ENCODE measurements at regions not wholly inside any gene's neighbourhood (a gene's known extent, or its start where the extent isn't known, plus 50 kb on each side); places are given as distances from the start of the nearest gene placed in this dataset.

DNA sequence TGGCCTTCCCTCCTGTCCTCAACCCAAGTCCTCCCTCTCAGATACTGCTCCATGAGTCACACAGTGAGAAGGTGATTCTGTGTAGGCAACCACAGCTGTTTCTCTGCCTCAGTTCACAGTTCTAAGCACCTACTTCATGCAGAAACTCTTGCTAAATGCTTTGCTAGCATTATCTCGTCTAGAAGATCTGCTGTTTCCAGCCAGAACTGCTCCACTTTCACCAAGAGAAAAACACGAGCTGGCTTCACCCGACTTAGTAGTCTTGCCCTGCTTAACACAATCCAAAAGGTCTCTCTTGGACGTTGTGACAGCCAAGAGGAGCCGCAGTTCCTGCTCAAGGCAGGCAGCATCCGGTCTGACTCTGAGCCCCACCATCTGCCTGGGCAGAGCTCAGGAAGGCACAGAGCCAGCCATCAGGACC lies 272.1 kb downstream of the UACA start:
- TF ChIP-seq RAD21 (IDR thresholded peaks at IDR 0.05; ENCODE audit: low read depth) = no peak
- no peak for TF ChIP-seq TCF12 (IDR thresholded peaks at IDR 0.05; ENCODE audit: low read depth)
- no peak for TF ChIP-seq NFIC (IDR thresholded peaks at IDR 0.05)
- TF ChIP-seq FOXM1 (IDR thresholded peaks at IDR 0.05; ENCODE audit: borderline replicate concordance, low read depth) = no peak
- TF ChIP-seq EP300 (IDR thresholded peaks at IDR 0.05; ENCODE audit: borderline replicate concordance) = no peak
- TF ChIP-seq CEBPB (IDR thresholded peaks at IDR 0.05) = no peak
- no peak for TF ChIP-seq YY1 (IDR thresholded peaks at IDR 0.05; ENCODE audit: low read depth)
- TF ChIP-seq, protein P1, sequence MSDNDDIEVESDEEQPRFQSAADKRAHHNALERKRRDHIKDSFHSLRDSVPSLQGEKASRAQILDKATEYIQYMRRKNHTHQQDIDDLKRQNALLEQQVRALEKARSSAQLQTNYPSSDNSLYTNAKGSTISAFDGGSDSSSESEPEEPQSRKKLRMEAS (IDR thresholded peaks at IDR 0.05) = no peak
- no peak for TF ChIP-seq EGR1 (IDR thresholded peaks at IDR 0.05)

Data from Ishikawa (cell line).